ENCODE measurements at regions not wholly inside any gene's neighbourhood (a gene's known extent, or its start where the extent isn't known, plus 50 kb on each side); places are given as distances from the start of the nearest gene placed in this dataset.

DNA sequence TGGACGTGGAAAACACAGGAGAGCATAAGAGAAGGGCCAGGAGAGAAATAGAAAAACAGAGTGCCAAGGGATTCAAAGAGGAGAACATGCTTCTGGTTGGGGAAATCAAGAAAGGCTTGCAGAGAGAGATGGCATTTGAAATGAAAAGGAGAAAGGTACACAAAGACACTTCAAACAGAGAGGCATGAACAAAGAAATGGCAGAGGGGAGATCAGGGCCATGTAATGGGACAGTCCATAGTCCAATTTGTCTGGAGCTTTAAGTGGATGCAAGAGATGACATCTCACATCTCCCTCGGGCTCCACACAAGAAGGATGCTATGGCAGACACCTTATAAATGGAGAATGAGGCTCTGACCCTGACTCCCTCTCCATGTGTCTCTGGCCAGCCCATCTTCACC is 331.1 kb downstream of the MLLT3 start:
- no peak for TF ChIP-seq ZNF274 (IDR thresholded peaks at IDR 0.05; ENCODE audit: low read depth, low read length)

DNA sequence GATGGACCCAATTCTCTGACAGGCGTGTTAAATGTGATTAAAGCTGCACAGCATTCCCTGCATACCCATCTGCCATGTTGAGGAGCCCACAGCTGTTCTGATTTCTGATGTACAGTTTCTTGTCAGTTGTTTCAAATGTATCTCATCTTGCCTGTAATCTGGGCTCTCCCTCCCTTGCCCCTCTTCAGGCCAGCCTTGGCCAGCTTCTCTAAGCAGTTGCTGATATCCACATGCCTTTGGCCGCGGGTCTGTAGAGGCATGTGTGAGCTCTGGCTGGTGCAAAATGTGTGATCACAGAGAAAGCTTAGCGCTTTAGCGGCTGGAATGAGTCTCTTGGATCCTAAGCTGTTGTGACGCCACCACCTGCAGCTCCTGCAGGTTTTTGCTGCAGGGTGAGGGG is 332.0 kb downstream of the MLLT3 start:
- TF ChIP-seq ZNF274 (IDR thresholded peaks at IDR 0.05; ENCODE audit: low read depth, low read length): no peak
- no peak overlapping the region for H3K4me3 ChIP-seq (ENCODE audit: low read length)

More for the DNA sequence above, 331.1 kb downstream of the MLLT3 start:
- H3K4me3 ChIP-seq (ENCODE audit: low read length): no peak overlapping the region

DNA sequence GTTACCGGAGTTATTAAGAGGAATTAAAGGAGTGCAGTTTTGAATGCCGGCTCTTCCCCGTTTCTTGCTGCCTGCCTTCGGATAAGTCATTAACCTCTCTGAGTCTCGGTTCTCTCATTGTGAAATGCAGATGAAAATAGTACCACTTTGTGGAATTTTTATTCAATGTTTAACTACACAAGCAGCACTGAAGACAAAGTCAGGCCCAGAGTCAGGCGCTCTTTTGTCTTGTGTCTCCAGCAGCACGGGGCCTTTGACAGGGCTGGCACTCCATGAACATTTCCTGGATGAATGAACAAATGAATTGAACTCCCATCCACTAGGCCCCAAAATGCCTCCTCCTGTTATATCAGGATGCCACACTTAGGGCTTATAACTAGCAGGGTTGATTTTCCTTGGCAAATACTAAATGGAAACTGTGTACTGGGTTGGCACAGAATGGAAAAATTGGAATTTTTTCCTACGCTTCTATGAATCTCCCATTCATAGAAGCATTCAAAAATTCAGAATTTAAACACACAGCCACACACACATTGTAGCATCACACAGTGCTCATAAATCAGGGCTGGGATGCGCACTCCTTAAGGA is 332.8 kb downstream of the MLLT3 start:
- no peak for TF ChIP-seq ZNF274 (IDR thresholded peaks at IDR 0.05; ENCODE audit: low read depth, low read length)
- no peak overlapping the region for H3K4me3 ChIP-seq (ENCODE audit: low read length)

DNA sequence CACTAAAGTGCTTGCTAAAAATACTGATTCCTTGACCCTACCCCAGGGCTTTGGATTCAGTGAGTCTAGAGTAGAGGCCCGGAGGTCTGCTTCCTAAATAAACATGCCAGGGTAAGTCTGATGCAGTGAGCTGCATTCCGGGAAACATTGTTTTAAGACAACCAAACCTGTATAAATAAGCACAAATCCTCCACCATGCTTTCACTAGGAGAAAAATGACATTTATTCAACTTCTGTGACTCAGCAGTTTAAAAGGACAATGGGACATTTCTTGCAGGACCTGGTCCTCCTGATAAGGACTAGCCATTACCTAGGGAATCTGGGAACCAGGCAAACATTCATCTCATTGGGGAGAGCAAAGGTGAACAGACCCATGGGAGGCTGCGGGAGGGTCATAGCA is 335.3 kb downstream of the MLLT3 start:
- TF ChIP-seq ZNF274 (IDR thresholded peaks at IDR 0.05; ENCODE audit: low read depth, low read length): no peak
- H3K4me3 ChIP-seq (ENCODE audit: low read length): no peak overlapping the region

DNA sequence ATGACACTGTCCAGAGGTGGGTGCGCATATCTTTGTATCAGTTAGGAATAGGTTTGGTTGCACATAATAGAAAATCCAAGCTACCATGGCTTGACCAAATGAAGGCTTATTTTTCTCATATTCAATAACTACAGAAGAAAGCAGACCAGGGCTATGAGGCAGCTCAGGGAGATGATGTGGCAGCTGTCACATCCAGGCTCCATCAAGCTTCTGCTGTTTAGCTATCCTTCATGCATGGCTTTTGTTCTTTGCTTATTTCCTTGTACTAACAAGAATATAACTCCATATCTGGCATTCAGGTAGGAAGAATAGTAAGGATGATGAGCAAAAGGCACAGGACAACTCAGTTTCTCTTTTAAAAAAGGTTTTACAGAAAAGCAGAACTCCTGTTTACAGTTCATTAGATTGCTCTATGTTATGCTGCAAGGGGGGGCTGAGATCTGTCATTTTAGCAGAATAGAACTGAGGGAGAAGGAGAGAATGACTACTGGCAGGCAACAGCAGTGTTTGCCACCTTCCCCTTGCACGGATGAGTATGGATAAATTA is 336.1 kb downstream of the MLLT3 start:
- H3K4me3 ChIP-seq (ENCODE audit: low read length): no peak overlapping the region
- TF ChIP-seq ZNF274 (IDR thresholded peaks at IDR 0.05; ENCODE audit: low read depth, low read length): no peak

DNA sequence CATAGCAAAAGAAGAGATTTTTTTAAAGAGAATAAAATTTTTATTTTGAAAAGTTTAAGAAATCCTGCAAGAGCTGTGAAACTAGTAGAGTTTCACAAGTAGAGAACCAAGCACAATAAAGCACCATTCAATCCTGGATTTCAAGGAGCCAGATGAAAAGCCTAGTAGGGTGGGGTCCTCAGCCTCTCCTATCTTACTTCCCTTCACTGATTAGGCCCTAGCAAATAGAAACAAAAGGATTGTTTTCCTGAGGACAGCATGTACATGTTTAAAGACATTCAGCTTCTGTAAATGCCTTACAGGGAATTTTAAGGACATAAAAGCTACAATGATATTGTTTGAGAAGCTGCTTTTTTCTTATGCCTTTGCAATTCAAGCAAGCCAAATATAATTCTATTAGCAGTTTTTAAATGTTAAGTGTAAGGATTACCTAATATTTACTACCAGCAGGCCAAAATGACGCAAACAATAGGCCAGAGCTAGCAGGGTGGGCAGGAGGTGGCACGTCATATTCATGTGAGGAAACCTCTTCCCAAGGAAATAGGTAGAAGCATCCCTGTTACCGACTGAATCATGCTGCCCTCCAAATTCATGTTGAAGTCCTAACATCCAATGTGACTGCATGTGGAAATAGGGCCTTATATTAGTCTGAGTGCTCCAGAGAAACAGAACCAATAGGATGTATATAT is 337.6 kb downstream of the MLLT3 start:
- no peak overlapping the region for H3K4me3 ChIP-seq (ENCODE audit: low read length)
- no peak for TF ChIP-seq ZNF274 (IDR thresholded peaks at IDR 0.05; ENCODE audit: low read depth, low read length)

DNA sequence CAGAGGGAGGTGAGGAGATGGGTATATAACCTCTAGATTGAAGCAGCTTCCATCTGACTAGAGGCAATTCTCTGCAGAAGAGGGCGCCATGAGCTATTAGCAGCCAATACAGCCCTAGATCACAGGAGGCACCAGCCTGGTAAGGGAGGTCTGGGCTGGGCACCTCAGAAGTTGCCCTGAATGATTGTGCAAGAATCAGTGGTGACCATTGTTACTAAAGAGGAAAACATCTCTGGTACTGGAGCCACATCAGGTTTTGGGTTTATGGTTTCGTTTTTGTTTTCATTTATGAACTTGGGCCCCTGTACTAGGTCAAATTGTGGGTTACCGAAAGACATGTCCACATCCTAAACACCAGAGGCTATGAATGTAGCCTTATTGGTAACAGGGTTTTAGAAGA is 342.0 kb downstream of the MLLT3 start:
- H3K4me3 ChIP-seq (ENCODE audit: low read length): no peak overlapping the region
- no peak for TF ChIP-seq ZNF274 (IDR thresholded peaks at IDR 0.05; ENCODE audit: low read depth, low read length)

DNA sequence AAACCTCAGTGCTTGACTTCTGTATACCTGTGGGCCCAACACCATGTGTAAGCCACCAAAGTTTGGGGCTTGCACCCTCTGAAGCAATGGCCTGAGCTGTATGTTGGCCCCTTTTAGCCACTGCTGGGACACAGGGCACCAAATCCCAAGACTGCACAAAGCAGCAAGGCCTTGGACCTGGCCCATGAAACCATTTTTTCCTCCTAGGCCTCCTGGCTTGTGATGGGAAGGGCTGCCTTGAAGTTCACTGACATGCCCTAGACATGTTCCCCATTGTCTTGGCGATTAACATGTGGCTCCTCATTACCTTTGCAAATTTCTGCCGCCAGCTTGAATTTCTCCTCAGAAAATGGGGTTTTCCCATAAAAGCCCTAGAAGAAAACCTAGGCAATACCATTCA is 345.5 kb downstream of the MLLT3 start:
- TF ChIP-seq ZNF274 (IDR thresholded peaks at IDR 0.05; ENCODE audit: low read depth, low read length): no peak
- H3K4me3 ChIP-seq (ENCODE audit: low read length): no peak overlapping the region

DNA sequence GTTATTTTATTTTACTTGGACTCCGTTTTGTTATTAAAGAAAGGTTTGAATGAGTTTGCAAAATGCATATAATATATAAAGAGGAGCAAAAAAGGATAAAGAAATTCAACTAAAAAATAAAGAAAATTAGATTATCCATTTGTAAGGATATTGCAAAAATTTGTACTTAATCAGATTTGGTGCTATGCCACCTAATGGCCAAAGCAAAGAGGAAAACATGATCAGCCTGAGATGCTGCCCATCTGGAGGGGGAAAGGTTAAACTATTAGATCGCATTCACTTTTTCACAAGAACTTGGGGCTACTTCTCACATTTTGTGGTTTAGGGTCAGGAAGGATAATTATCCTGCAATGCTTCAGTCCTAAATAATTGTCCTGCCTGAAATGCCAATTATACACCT is 350.6 kb downstream of the MLLT3 start:
- H3K4me3 ChIP-seq (ENCODE audit: low read length): no peak overlapping the region
- no peak for TF ChIP-seq ZNF274 (IDR thresholded peaks at IDR 0.05; ENCODE audit: low read depth, low read length)

DNA sequence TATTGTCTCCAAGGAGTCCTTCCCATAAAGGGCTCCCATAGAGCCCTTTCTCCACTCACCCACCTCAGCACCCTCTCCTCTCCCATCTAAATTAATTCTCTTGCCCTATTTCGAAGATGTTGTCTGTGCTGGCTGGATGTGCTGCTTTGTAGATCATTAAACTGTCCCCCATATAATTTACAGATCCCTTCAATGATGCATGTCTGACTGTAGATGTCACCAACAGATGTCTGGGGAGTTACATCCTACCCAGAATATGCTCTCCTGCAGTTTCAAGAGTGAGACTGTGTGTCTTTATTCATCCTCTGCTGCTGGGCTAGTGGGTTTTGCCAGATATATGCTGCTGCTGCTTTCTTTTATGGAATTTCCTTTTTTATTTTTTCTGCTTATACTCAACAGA is 351.2 kb downstream of the MLLT3 start:
- H3K4me3 ChIP-seq (ENCODE audit: low read length): no peak overlapping the region
- no peak for TF ChIP-seq ZNF274 (IDR thresholded peaks at IDR 0.05; ENCODE audit: low read depth, low read length)

DNA sequence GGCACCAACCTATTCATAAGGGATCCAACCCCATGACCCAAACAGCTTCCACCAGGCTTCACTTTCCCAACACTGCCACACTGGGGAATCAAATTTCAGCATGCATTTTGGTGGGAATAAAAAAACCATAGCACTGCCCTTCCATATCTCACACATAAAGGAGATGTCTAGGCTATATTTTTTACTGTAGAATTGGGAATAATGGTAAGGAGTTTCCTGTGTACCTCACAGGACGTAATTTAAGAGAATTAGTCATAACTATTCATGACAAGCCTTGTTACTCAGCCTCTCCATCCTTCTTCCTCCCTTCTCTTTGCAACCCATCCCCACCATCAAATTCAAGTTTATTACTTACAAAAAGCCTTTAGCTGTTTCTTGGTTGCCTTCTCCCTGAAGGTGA is 352.1 kb downstream of the MLLT3 start:
- TF ChIP-seq ZNF274 (IDR thresholded peaks at IDR 0.05; ENCODE audit: low read depth, low read length): no peak
- H3K4me3 ChIP-seq (ENCODE audit: low read length): no peak overlapping the region

DNA sequence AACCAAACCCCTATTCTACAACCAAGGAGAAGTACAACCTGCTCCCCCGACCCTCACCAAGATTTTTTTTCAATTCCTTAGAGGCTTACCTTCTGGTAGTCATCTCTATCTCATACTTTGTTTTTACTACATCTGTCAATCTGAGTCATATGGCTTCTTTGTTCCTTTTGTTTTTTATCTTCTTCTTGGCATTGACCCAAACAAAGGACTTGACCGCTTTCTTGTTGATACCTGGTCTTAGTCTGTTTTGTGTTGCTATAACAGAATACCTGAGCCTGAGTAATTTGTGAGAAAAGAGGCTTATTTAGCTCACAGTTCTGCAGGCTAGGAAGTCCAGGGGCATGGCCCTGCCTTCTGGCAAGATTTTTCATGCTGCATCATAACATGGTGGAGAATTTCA is 352.7 kb downstream of the MLLT3 start:
- TF ChIP-seq ZNF274 (IDR thresholded peaks at IDR 0.05; ENCODE audit: low read depth, low read length): no peak
- H3K4me3 ChIP-seq (ENCODE audit: low read length): no peak overlapping the region

DNA sequence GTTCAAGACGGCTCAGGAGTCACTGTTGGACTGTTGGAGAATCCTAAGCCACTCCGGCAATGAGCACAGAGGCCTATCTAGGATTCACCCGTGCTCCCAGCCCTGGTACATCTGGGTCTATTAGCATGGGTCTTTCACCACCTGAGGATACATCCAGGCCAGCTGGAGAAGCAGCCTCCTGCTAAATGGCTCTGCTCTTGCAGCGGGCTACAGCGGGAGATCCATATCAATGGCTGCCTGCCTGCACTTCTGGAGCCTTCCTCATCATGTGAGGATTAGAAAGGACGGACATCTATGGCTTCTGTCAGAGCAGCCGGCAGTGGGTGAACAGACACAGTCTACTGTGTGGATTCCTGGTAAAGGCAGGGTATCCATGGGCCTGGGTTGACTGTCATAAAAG is 357.4 kb downstream of the MLLT3 start:
- H3K4me3 ChIP-seq (ENCODE audit: low read length): no peak overlapping the region
- no peak for TF ChIP-seq ZNF274 (IDR thresholded peaks at IDR 0.05; ENCODE audit: low read depth, low read length)

DNA sequence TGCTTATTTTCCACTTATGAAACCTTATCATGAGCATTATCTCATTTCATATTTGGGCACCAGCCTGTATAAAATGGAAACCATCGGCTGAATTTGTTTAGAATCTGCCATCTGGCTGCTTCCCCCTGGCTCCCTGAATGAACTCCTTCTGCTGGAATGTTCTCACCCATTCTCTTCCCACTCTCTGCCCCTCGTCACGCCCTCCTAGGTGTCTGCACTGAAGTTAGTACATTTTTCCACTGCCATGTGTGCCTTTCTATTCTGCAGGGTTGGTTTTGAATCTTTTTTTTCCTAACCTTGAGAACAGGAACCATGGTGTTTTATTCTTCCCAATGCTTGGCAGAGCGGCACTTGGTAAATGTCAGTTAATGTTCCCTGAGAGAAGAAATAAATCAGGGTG is 359.7 kb downstream of the MLLT3 start:
- no peak overlapping the region for H3K4me3 ChIP-seq (ENCODE audit: low read length)
- no peak for TF ChIP-seq ZNF274 (IDR thresholded peaks at IDR 0.05; ENCODE audit: low read depth, low read length)

DNA sequence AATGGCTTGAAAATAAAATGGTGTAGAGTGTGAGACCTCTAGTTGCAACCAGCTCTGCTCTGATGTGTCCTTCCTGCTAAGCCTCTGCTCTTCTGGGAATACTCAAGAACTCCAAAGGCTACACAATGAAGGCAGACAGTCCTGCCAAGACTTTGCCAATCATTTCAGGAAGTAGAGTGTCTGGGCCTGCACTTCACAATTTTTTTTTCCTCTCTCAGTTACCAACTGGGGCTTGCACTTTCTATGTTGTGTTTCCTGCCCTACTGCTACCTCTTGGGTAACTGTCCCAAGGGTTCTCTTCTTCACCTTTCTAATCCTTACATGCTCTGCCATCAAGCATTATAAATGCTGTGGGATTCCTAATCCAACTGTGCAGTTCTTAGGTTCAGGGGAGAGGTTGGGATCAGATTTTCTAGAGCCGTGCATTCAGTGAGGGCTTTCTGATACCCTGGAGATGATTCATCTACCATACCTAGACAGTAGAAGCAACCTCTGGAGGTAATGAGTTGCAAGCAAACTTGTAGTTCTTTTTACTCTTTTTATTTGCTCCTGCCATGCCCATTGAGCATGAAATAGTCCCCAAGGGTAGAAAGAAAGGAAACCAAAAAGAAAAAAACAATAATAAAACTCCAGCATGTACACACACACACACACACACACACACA is 365.9 kb downstream of the MLLT3 start:
- no peak for TF ChIP-seq ZNF274 (IDR thresholded peaks at IDR 0.05; ENCODE audit: low read depth, low read length)

More for the DNA sequence above, 365.9 kb downstream of the MLLT3 start:
- no peak overlapping the region for H3K4me3 ChIP-seq (ENCODE audit: low read length)
